HG03103 (cell line): ENCODE measurements at regions not wholly inside any gene's neighbourhood (a gene's known extent, or its start where the extent isn't known, plus 50 kb on each side); places are given as distances from the start of the nearest gene placed in this dataset.

Source experiments
- ATAC-seq: cut with Tn5 transposase; IDR thresholded peaks from one replicate; pipeline ENCODE4 v1.9.1; 2021; ENCODE audit warnings: low read depth; ENCODE audit not compliant: unreplicated experiment

DNA sequence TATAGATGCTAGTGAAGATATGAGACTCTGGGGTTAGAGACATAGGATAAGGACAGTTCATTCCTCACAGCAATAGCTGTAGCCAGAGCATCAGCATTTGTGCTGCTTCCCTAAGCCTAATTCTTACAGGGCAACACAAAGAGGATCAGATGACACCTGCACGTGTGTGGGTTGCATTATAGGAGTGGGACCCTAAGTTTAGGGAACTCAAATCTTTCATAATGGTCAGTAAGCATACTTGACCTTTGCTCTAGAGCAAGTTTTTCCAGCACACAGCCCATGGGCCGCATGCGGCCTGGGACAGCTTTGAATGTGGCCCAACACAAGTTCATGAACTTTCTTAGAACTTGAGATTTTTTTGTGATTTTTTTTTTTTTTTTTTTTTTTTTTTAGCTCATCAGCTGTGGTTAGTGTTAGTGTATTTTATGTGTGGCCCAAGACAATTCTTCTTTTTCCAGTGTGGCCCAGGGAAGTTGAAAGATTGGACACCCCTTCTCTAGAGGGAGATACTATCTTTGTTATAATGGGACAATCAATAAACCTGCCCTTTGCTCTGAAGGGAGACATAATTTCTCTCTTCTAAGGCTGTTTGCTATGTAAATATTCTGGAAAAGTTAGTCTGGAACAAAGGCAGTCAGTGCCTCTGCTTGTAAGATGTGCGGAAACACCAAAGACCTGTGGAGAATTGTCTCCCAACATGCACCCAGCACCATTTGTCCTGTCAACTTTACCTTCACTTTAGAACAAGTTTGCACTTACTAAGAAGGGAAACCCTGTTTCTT is 650.2 kb downstream of the ZNF674 start:
- no peak for ATAC-seq

DNA sequence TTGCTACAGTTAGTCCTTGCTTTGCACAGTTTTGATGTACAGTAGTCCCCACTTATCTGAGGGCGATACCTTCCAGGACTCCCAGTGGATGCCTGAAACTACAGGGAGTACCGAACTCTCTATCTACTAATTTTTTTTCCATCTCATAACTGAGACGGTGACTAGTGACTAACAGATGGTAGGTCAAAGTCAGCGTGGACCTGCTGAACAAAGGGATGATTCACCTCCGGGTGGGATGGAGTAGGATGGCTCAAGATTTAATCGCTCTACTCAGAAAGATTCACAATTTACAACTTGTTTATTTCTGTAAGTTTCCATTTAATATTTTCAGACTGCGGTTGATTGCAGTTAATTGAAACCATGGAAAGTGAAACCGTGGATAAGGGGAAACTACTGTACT is 655.8 kb downstream of the ZNF674 start:
- no peak for ATAC-seq

- no peak for ATAC-seq
Observed at GRCh38 chrX:45888518-45888917, 656.7 kb downstream of the ZNF674 start.

- ATAC-seq, result no peak
Observed at GRCh38 chrX:45885931-45886330, 659.3 kb downstream of the ZNF674 start.

GRCh38 chrX:45879512-45879911 is 665.7 kb downstream of the ZNF674 start:
- ATAC-seq, result no peak

DNA sequence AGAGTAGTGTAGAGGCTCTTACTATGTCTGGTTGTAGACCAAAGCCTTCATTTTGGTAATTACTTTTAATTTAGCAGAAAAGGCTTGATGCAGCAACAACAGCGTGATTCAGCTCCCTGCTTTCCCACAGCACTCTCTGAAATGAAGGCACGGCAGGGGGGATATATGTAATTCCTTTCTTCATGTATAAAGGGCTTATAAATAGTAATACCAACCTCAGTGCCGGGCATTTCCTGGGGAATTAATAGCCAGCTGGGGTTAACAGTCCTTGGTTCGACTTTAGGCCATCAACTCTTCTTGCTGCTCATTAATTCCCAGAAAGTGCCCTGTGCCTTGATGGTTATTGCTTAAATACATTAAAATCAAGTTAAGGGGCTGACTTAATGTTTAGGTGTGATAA is 669.0 kb downstream of the ZNF674 start:
- no peak for ATAC-seq

DNA sequence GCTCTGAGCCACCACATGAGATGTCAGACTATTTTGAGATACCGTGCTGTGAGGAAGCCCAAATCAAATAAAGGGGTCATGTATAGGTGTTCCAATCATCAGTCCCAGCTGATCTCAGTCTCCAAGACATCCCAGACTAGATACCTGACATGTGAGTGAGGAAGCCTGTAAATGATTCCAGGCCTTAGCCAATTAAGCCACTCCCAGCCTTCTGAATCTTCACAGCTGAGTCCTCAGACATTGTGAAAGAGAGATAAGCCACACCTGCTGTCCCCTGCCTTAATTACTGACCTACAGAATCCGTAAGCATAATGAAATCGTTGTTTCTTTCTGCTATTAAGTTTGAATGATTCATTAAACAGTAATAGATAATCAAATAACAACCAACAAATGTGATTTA is 671.4 kb downstream of the ZNF674 start:
- ATAC-seq, result no peak

- ATAC-seq, result no peak
Observed at GRCh38 chrX:45872480-45872879, 671.8 kb upstream of the DIPK2B start.

GRCh38 chrX:45868425-45868824 is 667.7 kb upstream of the DIPK2B start:
- ATAC-seq, result no peak

DNA sequence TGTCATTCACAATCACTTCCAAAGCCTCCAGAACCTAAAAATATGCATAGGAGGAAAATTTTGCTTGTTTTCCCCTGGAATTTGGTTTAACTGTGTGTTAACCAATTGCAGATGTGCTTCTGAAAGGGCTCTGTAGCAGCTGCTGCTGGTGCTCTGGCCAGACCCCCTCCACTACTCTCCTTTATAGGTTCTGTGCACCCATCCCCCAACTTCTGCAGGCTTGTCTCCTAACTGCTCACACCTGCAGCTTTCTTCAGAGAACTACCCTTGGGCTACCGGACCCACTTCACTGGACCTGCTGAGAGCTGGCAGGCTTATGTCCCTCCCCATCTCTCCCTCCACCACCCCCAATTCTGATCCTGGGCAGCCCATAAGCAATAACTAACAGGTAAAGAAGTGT is 662.1 kb upstream of the DIPK2B start:
- ATAC-seq, result no peak

GRCh38 chrX:45860450-45860849 is 659.8 kb upstream of the DIPK2B start:
- ATAC-seq, result no peak

GRCh38 chrX:45859407-45859806 is 658.7 kb upstream of the DIPK2B start:
- no peak for ATAC-seq

- no peak for ATAC-seq
Observed at GRCh38 chrX:45852884-45853283, 652.2 kb upstream of the DIPK2B start.

DNA sequence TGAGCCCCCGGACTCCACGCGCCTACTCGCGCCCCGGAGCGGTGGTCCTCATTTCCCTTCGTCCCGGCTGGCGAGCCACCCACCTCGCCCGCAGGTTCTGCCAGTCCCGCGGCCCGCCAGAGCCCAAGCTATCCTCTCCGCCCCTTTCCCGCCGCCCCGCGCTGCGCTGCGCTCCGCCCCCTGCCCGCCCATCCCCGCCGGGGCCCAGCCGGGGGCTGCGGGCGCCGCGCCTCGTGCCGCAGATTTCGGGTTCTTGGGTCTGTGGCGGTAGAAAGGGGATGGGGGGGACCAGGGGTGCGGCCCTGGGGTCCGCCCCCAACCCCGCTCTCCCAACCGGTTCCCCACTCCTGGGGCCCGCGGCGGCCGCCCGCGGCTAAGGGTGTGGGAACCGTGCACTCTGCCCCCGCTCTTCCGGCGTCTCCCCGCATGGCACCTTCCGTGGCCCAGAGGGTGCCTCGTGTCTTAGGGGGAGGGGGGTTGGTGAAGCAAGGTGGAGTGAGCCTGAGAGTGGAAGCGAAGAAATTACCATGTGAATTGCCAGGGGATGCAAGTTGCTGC is 650.8 kb upstream of the DIPK2B start:
- no peak for ATAC-seq

GRCh38 chrX:45850775-45851433 is 650.2 kb upstream of the DIPK2B start:
- no peak for ATAC-seq

- no peak for ATAC-seq
Observed at GRCh38 chrX:45850197-45850774, 649.6 kb upstream of the DIPK2B start.

DNA sequence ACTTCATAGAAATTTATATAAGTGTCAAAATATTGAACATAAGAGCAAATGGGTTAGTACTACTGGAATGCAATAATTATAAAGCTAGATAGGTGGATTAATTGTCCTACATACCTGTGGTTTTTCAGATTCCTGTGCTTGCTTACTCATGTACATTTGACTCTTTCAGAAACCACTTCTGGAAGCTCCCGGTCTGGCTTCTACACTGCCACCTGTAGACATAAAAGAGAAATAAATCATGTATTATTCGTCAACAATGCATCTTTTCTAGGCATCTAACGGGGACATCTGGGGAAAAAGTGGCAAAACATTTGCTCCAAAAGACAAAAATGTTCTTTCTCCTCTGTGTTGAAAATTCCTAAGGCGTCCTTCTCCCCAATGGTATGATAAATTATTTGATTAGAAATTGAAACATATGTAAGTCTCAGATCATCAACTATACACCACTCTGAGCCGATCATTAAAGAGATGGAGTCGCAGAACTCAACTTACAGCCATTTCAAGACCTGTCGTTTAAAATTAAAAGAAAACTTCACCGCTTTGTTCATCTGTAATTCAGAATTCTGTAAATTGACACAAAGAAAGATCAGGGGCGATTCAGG is 648.7 kb upstream of the DIPK2B start:
- no peak for ATAC-seq

GRCh38 chrX:45847961-45848360 is 647.3 kb upstream of the DIPK2B start:
- no peak for ATAC-seq

- ATAC-seq, result no peak
Observed at GRCh38 chrX:45846328-45846727, 645.7 kb upstream of the DIPK2B start.

DNA sequence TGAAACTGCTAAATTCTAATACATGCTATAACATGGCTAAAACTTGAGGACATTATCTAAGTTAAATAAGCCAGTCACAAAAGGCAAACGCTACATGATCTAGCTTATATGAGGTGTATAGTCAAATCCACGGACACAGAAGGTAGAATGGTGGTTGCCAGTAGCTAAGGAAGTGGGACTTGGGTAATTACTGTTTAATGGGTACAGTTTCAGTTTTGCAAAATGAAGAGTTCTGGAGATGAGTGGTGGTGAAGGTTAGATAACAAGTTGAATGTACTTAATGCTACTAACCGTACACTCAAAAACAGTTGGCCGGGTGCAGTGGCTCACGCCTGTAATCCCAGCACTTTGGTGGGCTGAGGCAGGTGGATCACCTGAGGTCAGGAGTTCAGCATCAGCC is 644.5 kb upstream of the DIPK2B start:
- ATAC-seq, result no peak

DNA sequence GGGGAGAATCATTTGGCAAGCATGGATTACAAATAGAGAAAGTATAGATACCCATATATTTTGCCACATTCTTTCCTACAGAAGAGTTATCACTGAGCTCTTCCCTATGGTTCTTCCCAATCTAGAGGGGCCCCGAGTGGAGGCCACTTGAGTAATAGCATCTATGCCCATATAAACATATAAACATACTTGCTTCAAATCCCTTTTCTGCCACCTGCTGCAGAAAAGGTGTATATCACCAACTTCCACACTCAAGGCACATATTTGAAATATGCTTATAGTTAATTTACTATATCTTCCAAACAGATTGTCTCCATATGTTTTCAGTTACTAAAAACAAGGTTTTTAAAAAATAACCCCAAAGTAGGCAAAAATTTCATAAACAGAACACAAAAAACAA is 642.8 kb upstream of the DIPK2B start:
- ATAC-seq, result no peak
